ENCODE measurements at regions not wholly inside any gene's neighbourhood (a gene's known extent, or its start where the extent isn't known, plus 50 kb on each side); places are given as distances from the start of the nearest gene placed in this dataset.

- TF ChIP-seq, protein P1, sequence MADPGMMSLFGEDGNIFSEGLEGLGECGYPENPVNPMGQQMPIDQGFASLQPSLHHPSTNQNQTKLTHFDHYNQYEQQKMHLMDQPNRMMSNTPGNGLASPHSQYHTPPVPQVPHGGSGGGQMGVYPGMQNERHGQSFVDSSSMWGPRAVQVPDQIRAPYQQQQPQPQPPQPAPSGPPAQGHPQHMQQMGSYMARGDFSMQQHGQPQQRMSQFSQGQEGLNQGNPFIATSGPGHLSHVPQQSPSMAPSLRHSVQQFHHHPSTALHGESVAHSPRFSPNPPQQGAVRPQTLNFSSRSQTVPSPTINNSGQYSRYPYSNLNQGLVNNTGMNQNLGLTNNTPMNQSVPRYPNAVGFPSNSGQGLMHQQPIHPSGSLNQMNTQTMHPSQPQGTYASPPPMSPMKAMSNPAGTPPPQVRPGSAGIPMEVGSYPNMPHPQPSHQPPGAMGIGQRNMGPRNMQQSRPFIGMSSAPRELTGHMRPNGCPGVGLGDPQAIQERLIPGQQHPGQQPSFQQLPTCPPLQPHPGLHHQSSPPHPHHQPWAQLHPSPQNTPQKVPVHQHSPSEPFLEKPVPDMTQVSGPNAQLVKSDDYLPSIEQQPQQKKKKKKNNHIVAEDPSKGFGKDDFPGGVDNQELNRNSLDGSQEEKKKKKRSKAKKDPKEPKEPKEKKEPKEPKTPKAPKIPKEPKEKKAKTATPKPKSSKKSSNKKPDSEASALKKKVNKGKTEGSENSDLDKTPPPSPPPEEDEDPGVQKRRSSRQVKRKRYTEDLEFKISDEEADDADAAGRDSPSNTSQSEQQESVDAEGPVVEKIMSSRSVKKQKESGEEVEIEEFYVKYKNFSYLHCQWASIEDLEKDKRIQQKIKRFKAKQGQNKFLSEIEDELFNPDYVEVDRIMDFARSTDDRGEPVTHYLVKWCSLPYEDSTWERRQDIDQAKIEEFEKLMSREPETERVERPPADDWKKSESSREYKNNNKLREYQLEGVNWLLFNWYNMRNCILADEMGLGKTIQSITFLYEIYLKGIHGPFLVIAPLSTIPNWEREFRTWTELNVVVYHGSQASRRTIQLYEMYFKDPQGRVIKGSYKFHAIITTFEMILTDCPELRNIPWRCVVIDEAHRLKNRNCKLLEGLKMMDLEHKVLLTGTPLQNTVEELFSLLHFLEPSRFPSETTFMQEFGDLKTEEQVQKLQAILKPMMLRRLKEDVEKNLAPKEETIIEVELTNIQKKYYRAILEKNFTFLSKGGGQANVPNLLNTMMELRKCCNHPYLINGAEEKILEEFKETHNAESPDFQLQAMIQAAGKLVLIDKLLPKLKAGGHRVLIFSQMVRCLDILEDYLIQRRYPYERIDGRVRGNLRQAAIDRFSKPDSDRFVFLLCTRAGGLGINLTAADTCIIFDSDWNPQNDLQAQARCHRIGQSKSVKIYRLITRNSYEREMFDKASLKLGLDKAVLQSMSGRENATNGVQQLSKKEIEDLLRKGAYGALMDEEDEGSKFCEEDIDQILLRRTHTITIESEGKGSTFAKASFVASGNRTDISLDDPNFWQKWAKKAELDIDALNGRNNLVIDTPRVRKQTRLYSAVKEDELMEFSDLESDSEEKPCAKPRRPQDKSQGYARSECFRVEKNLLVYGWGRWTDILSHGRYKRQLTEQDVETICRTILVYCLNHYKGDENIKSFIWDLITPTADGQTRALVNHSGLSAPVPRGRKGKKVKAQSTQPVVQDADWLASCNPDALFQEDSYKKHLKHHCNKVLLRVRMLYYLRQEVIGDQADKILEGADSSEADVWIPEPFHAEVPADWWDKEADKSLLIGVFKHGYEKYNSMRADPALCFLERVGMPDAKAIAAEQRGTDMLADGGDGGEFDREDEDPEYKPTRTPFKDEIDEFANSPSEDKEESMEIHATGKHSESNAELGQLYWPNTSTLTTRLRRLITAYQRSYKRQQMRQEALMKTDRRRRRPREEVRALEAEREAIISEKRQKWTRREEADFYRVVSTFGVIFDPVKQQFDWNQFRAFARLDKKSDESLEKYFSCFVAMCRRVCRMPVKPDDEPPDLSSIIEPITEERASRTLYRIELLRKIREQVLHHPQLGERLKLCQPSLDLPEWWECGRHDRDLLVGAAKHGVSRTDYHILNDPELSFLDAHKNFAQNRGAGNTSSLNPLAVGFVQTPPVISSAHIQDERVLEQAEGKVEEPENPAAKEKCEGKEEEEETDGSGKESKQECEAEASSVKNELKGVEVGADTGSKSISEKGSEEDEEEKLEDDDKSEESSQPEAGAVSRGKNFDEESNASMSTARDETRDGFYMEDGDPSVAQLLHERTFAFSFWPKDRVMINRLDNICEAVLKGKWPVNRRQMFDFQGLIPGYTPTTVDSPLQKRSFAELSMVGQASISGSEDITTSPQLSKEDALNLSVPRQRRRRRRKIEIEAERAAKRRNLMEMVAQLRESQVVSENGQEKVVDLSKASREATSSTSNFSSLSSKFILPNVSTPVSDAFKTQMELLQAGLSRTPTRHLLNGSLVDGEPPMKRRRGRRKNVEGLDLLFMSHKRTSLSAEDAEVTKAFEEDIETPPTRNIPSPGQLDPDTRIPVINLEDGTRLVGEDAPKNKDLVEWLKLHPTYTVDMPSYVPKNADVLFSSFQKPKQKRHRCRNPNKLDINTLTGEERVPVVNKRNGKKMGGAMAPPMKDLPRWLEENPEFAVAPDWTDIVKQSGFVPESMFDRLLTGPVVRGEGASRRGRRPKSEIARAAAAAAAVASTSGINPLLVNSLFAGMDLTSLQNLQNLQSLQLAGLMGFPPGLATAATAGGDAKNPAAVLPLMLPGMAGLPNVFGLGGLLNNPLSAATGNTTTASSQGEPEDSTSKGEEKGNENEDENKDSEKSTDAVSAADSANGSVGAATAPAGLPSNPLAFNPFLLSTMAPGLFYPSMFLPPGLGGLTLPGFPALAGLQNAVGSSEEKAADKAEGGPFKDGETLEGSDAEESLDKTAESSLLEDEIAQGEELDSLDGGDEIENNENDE (IDR thresholded peaks at IDR 0.05; ENCODE audit: insufficient replicate concordance, low read length): no peak
- TF ChIP-seq HDAC6 (IDR thresholded peaks at IDR 0.05; ENCODE audit: low read depth, low read length): no peak
- TF ChIP-seq ZNF274 (IDR thresholded peaks at IDR 0.05; ENCODE audit: borderline replicate concordance, extremely low read depth, low read length): no peak
- TF ChIP-seq BACH1 (IDR thresholded peaks at IDR 0.05; ENCODE audit: low read length): no peak
- TF ChIP-seq SRF (IDR thresholded peaks at IDR 0.05; ENCODE audit: low read depth, low read length): no peak
- TF ChIP-seq SIN3A (conservative IDR thresholded peaks at IDR 0.05 in 1 of 2, IDR thresholded peaks at IDR 0.05 in 1 of 2; ENCODE audit: low read depth in 1 of 2, low read length in 2 of 2): no peak
- no peak for TF ChIP-seq RNF2 (IDR thresholded peaks at IDR 0.05; ENCODE audit: borderline replicate concordance, low read depth, low read length, missing control alignments, poor library complexity, severe bottlenecking)
- no peak for TF ChIP-seq JUN (IDR thresholded peaks at IDR 0.05; ENCODE audit: low read depth, low read length)
These were observed 149.1 kb upstream of the MGAT5 start (continued) for GRCh38 chr2:134104754-134105153.

Measured in H1 (cell line).